Adrenal gland (tissue), 5 donors: ENCODE measurements at regions not wholly inside any gene's neighbourhood (a gene's known extent, or its start where the extent isn't known, plus 50 kb on each side); places are given as distances from the start of the nearest gene placed in this dataset.

Source experiments
- CTCF ChIP-seq, 6 experiments: fragments of 450-650 bp in 4 of 6; fragments of 200-600 bp in 2 of 6; sonication (generic) in 1 of 6; IDR thresholded peaks; 1 replicate in 5 of 6; 2 replicates in 1 of 6; pipeline versions ENCODE4 v1.5.1 to v1.8.0; 2016 to 2021; ENCODE audit warnings: antibody characterized with exemption in 6 of 6, mild to moderate bottlenecking in 2 of 6, moderate library complexity in 1 of 6
- POLR2A ChIP-seq, 2 donors: fragments of 450-650 bp; IDR thresholded peaks; one replicate each; pipeline ENCODE4 v1.6.1; 2017; ENCODE audit warnings: antibody characterized with exemption in 2 of 2, mild to moderate bottlenecking in 2 of 2, moderate library complexity in 1 of 2
- donor health status: DM: no; HTN: no; CAD: no.

- TF ChIP-seq CTCF (IDR thresholded peaks at IDR 0.05) (no peak), POLR2A (IDR thresholded peaks at IDR 0.05) (no peak)
Measured at GRCh38 chr20:60816901-60817300, 435.2 kb upstream of the CDH4 start.
